ENCODE measurements at regions not wholly inside any gene's neighbourhood (a gene's known extent, or its start where the extent isn't known, plus 50 kb on each side); places are given as distances from the start of the nearest gene placed in this dataset.

GRCh38 chr11:36854875-36855274 is 256.8 kb upstream of the RAG2 start:
- DNase-seq (ENCODE audit: low read depth in 1 of 2, low spot score in 1 of 2): no peak
- no peak overlapping the region for H3K4me3 ChIP-seq (replicated peaks; ENCODE audit: insufficient read depth, low read length)
- H3K27me3 ChIP-seq (ENCODE audit: insufficient read depth, poor library complexity, severe bottlenecking): no peaks in the 10 kb centered on the region
- TF ChIP-seq SPI1 (IDR thresholded peaks at IDR 0.05; ENCODE audit: borderline replicate concordance, low read depth): no peak
- no peak for TF ChIP-seq POLR2AphosphoS5 (IDR thresholded peaks at IDR 0.05; ENCODE audit: low read depth)
- no peak for TF ChIP-seq GABPA (IDR thresholded peaks at IDR 0.05; ENCODE audit: low read depth)
- TF ChIP-seq REST (IDR thresholded peaks at IDR 0.05; ENCODE audit: insufficient replicate concordance, low read depth): no peak
- no peak for TF ChIP-seq CTCF (IDR thresholded peaks at IDR 0.05; ENCODE audit: insufficient read depth, low read length)
- no peak overlapping the region for H3K27ac ChIP-seq (replicated peaks)

- H3K27ac ChIP-seq (replicated peaks): no peak overlapping the region
- TF ChIP-seq CTCF (IDR thresholded peaks at IDR 0.05; ENCODE audit: insufficient read depth, low read length) (no peak), POLR2AphosphoS5 (IDR thresholded peaks at IDR 0.05; ENCODE audit: low read depth) (no peak), GABPA (IDR thresholded peaks at IDR 0.05; ENCODE audit: low read depth) (no peak), SPI1 (IDR thresholded peaks at IDR 0.05; ENCODE audit: borderline replicate concordance, low read depth) (no peak), REST (IDR thresholded peaks at IDR 0.05; ENCODE audit: insufficient replicate concordance, low read depth) (no peak)
- H3K27me3 ChIP-seq (ENCODE audit: insufficient read depth, poor library complexity, severe bottlenecking): no peaks in the 10 kb centered on the region
- no peak overlapping the region for H3K4me3 ChIP-seq (replicated peaks; ENCODE audit: insufficient read depth, low read length)
- no peak for DNase-seq (ENCODE audit: low read depth in 1 of 2, low spot score in 1 of 2)
Measured at GRCh38 chr11:36848660-36849059, 250.6 kb upstream of the RAG2 start.

GRCh38 chr11:36840378-36840777 is 242.3 kb upstream of the RAG2 start:
- no peak overlapping the region for H3K4me3 ChIP-seq (replicated peaks; ENCODE audit: insufficient read depth, low read length)
- H3K27me3 ChIP-seq (ENCODE audit: insufficient read depth, poor library complexity, severe bottlenecking): no peaks in the 10 kb centered on the region
- DNase-seq (ENCODE audit: low read depth in 1 of 2, low spot score in 1 of 2): no peak
- no peak overlapping the region for H3K27ac ChIP-seq (replicated peaks)
- TF ChIP-seq GABPA (IDR thresholded peaks at IDR 0.05; ENCODE audit: low read depth) (no peak), POLR2AphosphoS5 (IDR thresholded peaks at IDR 0.05; ENCODE audit: low read depth) (no peak), SPI1 (IDR thresholded peaks at IDR 0.05; ENCODE audit: borderline replicate concordance, low read depth) (no peak), CTCF (IDR thresholded peaks at IDR 0.05; ENCODE audit: insufficient read depth, low read length) (no peak), REST (IDR thresholded peaks at IDR 0.05; ENCODE audit: insufficient replicate concordance, low read depth) (no peak)

Measured in HL-60 (cell line).